HL-60 (cell line): ENCODE measurements at regions not wholly inside any gene's neighbourhood (a gene's known extent, or its start where the extent isn't known, plus 50 kb on each side); places are given as distances from the start of the nearest gene placed in this dataset.

Experiments used
- DNase-seq, 2 experiments: peaks; one replicate each; pipeline ENCODE4 v3.0.0-alpha.2; 2010 to 2020; ENCODE audit warnings: low read depth in 1 of 2, low spot score in 1 of 2
- H3K27ac ChIP-seq: fragments of 250-450 bp; sonication (Bioruptor Pico); replicated peaks from 2 replicates; pipeline ENCODE4 v1.5.1; 2020; ENCODE audit warnings: mild to moderate bottlenecking, moderate library complexity
- H3K27me3 ChIP-seq: fragments of 250-450 bp; sonication (Bioruptor Pico); 2 replicates; pipeline ENCODE4 v1.5.1; 2021; ENCODE audit warnings: mild to moderate bottlenecking, moderate library complexity; ENCODE audit not compliant: insufficient read depth, poor library complexity, severe bottlenecking
- H3K4me3 ChIP-seq: replicated peaks from 2 replicates; pipeline ENCODE4 v1.5.1; 2011; ENCODE audit warnings: mild to moderate bottlenecking, control low read depth, low read length; ENCODE audit not compliant: insufficient read depth
- GABPA ChIP-seq: IDR thresholded peaks from 2 replicates; pipeline ENCODE4 v1.6.1; 2012; ENCODE audit warnings: low read depth
- POLR2AphosphoS5 ChIP-seq: IDR thresholded peaks from 2 replicates; pipeline ENCODE4 v1.6.1; 2012; ENCODE audit warnings: low read depth
- SPI1 ChIP-seq: IDR thresholded peaks from 2 replicates; pipeline ENCODE4 v1.6.1; 2012; ENCODE audit warnings: low read depth, mild to moderate bottlenecking, borderline replicate concordance
- TF ChIP-seq, protein P1 (sequence below): IDR thresholded peaks from 2 replicates; pipeline ENCODE4 v1.6.1; 2012; ENCODE audit warnings: low read depth; ENCODE audit not compliant: insufficient replicate concordance
- TF ChIP-seq, protein P2 (sequence below): IDR thresholded peaks from one replicate; pipeline ENCODE4 v1.5.1; 2011; ENCODE audit warnings: low read length, control low read depth, inconsistent platforms; ENCODE audit not compliant: insufficient read depth

DNA sequence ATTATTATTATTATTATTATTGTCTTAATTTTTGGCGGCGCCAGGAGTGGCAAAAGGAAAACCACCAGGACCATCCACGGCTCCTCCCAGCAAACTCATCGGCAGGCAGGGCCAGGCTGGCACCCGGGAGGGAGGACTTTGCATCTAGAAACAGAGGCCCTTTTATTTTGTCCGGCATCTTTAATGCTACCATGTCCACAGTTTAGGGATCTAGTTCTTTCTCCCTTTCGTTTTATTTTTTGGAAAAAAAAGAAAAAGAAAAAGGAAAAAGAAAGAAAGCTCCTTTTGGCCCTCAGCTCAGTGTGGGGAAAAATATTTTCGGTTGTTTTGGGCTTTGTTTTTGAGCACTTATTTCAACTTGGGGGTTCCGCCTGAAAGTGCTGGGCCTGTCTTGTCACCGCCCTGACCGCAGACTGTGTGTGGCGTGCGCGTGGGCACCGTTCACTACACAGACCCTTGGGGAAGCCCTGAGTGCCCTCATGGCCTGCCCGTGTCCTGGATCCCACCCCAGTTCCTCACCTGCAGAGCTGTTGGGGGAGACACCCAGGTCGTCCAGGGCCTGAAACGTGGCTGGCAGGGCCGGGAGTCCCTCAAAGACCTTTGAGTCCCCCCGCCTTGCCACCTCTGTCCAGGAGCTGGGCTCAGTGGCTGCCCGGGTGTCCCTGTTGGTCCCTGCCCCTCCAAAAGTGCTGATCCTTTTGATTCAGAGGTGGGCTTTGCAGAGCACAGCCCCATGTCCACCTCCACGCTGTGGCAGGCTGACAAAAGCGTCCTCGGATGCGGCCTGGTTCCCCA, 69.1 kb upstream of the PPARA start:
- no peak for TF ChIP-seq POLR2AphosphoS5
- no peak for TF ChIP-seq SPI1
- TF ChIP-seq GABPA: no peak
- TF ChIP-seq, protein P1, sequence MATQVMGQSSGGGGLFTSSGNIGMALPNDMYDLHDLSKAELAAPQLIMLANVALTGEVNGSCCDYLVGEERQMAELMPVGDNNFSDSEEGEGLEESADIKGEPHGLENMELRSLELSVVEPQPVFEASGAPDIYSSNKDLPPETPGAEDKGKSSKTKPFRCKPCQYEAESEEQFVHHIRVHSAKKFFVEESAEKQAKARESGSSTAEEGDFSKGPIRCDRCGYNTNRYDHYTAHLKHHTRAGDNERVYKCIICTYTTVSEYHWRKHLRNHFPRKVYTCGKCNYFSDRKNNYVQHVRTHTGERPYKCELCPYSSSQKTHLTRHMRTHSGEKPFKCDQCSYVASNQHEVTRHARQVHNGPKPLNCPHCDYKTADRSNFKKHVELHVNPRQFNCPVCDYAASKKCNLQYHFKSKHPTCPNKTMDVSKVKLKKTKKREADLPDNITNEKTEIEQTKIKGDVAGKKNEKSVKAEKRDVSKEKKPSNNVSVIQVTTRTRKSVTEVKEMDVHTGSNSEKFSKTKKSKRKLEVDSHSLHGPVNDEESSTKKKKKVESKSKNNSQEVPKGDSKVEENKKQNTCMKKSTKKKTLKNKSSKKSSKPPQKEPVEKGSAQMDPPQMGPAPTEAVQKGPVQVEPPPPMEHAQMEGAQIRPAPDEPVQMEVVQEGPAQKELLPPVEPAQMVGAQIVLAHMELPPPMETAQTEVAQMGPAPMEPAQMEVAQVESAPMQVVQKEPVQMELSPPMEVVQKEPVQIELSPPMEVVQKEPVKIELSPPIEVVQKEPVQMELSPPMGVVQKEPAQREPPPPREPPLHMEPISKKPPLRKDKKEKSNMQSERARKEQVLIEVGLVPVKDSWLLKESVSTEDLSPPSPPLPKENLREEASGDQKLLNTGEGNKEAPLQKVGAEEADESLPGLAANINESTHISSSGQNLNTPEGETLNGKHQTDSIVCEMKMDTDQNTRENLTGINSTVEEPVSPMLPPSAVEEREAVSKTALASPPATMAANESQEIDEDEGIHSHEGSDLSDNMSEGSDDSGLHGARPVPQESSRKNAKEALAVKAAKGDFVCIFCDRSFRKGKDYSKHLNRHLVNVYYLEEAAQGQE: no peak
- TF ChIP-seq, protein P2, sequence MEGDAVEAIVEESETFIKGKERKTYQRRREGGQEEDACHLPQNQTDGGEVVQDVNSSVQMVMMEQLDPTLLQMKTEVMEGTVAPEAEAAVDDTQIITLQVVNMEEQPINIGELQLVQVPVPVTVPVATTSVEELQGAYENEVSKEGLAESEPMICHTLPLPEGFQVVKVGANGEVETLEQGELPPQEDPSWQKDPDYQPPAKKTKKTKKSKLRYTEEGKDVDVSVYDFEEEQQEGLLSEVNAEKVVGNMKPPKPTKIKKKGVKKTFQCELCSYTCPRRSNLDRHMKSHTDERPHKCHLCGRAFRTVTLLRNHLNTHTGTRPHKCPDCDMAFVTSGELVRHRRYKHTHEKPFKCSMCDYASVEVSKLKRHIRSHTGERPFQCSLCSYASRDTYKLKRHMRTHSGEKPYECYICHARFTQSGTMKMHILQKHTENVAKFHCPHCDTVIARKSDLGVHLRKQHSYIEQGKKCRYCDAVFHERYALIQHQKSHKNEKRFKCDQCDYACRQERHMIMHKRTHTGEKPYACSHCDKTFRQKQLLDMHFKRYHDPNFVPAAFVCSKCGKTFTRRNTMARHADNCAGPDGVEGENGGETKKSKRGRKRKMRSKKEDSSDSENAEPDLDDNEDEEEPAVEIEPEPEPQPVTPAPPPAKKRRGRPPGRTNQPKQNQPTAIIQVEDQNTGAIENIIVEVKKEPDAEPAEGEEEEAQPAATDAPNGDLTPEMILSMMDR: no peak
- Histone ChIP-seq H3K4me3 (no peak overlapping the region), H3K27ac (no peak overlapping the region), H3K27me3 (no peaks in the 10 kb centered on the region)
- DNase-seq: no peak

DNA sequence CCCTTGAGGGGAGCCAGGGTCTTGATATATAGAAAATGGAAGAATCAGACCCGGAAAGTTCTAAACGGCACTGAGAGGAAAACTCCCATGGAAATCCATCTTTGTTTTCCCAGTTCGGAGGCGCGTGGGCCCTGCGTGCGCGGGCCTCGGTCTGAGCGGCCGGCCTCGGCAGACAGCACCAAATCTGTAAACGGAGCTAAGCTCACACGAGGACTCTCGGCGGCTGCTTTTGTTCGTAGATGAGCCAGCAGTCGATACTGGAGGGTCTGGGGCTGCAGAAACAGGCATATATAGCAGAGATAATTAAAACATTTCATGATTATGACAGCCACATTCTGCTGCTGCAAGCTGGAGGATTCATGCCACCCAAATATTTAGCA, 68.5 kb upstream of the PPARA start:
- H3K27ac ChIP-seq: no peak overlapping the region
- DNase-seq: no peak
- no peaks in the 10 kb centered on the region for H3K27me3 ChIP-seq
- TF ChIP-seq POLR2AphosphoS5 (no peak), SPI1 (no peak), GABPA (no peak)
- TF ChIP-seq, protein P2: no peak
- TF ChIP-seq, protein P1: no peak
- no peak overlapping the region for H3K4me3 ChIP-seq

DNA sequence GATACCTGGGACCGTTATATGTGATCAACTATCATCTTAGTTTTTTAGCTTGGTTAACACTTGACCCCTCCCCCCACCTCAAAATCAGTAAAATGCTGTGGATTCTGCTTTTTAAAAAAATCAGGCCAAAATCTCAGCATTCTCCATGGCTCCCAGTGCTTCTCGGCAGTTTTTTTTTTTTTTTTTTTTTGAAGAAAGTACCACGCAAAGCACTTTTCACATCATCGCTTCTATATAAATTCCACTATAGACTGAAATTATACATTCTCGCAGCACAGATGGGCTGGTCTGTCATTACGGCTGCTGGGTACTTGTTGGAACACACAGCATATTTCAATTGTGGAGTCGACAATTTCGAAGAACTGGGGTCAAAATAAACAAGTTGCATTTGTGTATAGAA, 67.7 kb upstream of the PPARA start:
- H3K27ac ChIP-seq: no peak overlapping the region
- no peak for DNase-seq
- H3K27me3 ChIP-seq: no peaks in the 10 kb centered on the region
- no peak overlapping the region for H3K4me3 ChIP-seq
- TF ChIP-seq, protein P1: no peak
- no peak for TF ChIP-seq GABPA
